Thyroid gland (tissue), 4 donors: ENCODE measurements at regions not wholly inside any gene's neighbourhood (a gene's known extent, or its start where the extent isn't known, plus 50 kb on each side); places are given as distances from the start of the nearest gene placed in this dataset.

Experiments used
- CTCF ChIP-seq, 6 experiments: fragments of 200-600 bp in 3 of 6; fragments of 450-650 bp in 3 of 6; sonication (generic) in 3 of 6; IDR thresholded peaks; one replicate each; pipeline ENCODE4 v1.5.1; 2016 to 2019; ENCODE audit warnings: antibody characterized with exemption in 6 of 6, mild to moderate bottlenecking in 2 of 6, inconsistent platforms in 1 of 6, moderate library complexity in 1 of 6
- POLR2A ChIP-seq, 2 donors: fragments of 450-650 bp; IDR thresholded peaks; one replicate each; pipeline ENCODE4 v1.6.1; 2017; ENCODE audit warnings: antibody characterized with exemption in 2 of 2, mild to moderate bottlenecking in 2 of 2, moderate library complexity in 1 of 2

- no peak for TF ChIP-seq CTCF (IDR thresholded peaks at IDR 0.05)
- TF ChIP-seq POLR2A (IDR thresholded peaks at IDR 0.05) = no peak
Measured at GRCh38 chr2:223117533-223117932, 65.5 kb downstream of the KCNE4 start.
